ENCODE measurements at regions not wholly inside any gene's neighbourhood (a gene's known extent, or its start where the extent isn't known, plus 50 kb on each side); places are given as distances from the start of the nearest gene placed in this dataset.

- no peak overlapping the region for H3K9ac ChIP-seq (ENCODE audit: low read depth, low read length)
- H3K9me3 ChIP-seq (ENCODE audit: control insufficient read depth, insufficient read depth, low read length): peaks cover 15% of the 10 kb centered on the region
- ChIA-PET CTCF (no interaction called here), POLR2A (ENCODE audit: unreplicated experiment) (no interaction called here)
- ATAC-seq (ENCODE audit: low read depth): no peak
- no peak overlapping the region for H3K56ac ChIP-seq (ENCODE audit: extremely low read depth, insufficient read depth, low read length)
- no peak overlapping the region for H4K5ac ChIP-seq (ENCODE audit: low read depth, low read length)
- in situ Hi-C loops (cut with MboI; ENCODE audit: low sequenced_read_pairs): no loop called here
- H3K79me1 ChIP-seq (ENCODE audit: low read depth in 1 of 2, low read length in 2 of 2): no peaks in the 10 kb centered on the region
- no peaks in the 10 kb centered on the region for H3K36me3 ChIP-seq (ENCODE audit: control insufficient read depth, insufficient read depth, low read length)
- no peak overlapping the region for H2BK15ac ChIP-seq (ENCODE audit: low read depth, low read length)
- DNase-seq: no peak
- no peak overlapping the region for H2BK20ac ChIP-seq (ENCODE audit: low read depth, low read length)
- peak overlapping the region; percentile 19 for H2BK5ac ChIP-seq (ENCODE audit: low read depth, low read length, poor library complexity, severe bottlenecking)
- H3K27ac ChIP-seq (ENCODE audit: insufficient read depth, low read length): no peak overlapping the region
- H2AFZ ChIP-seq (replicated peaks; ENCODE audit: low read length, poor library complexity): no peak overlapping the region
- no peaks in the 10 kb centered on the region for H4K20me1 ChIP-seq (ENCODE audit: insufficient read depth, low read length)
- H2AK5ac ChIP-seq (ENCODE audit: low read depth, low read length): no peak overlapping the region
- H4K91ac ChIP-seq (ENCODE audit: insufficient read depth, low read depth, low read length): no peak overlapping the region
- TF ChIP-seq RCOR1 (IDR thresholded peaks at IDR 0.05; ENCODE audit: insufficient replicate concordance, low read length) (no peak), CTCF (conservative IDR thresholded peaks at IDR 0.05; ENCODE audit: low read depth, low read length) (no peak), MAFK (IDR thresholded peaks at IDR 0.05; ENCODE audit: low read depth, low read length) (peak; percentile 84), FOS (IDR thresholded peaks at IDR 0.05; ENCODE audit: low read depth, low read length) (no peak)
- dilution Hi-C loops (cut with HindIII; ENCODE audit: low sequenced_read_pairs, unreplicated experiment): no loop called here
- no peak overlapping the region for H2BK120ac ChIP-seq (ENCODE audit: low read depth, low read length)
- intact Hi-C loops (cut with micrococcal nuclease): no loop called here
- H3K14ac ChIP-seq (replicated peaks; ENCODE audit: low read depth, low read length): no peak overlapping the region
- no peak overlapping the region for H3K23ac ChIP-seq (ENCODE audit: low read depth, low read length)
- H2AK9ac ChIP-seq (replicated peaks; ENCODE audit: low read depth, low read length, poor library complexity): no peak overlapping the region
- H3K4me1 ChIP-seq (ENCODE audit: control insufficient read depth, insufficient read depth, low read length): no peaks in the 10 kb centered on the region
- H3K18ac ChIP-seq (ENCODE audit: low read depth, low read length): no peak overlapping the region
- H3K4me3 ChIP-seq (ENCODE audit: insufficient read depth, low read depth, low read length): no peak overlapping the region
- no peaks in the 10 kb centered on the region for H3K27me3 ChIP-seq (ENCODE audit: control insufficient read depth, insufficient read depth, low read length)
- 20% methylated on average over 1 of the region's 2 CpGs; no CpG with 5 or more reads in 1 of the 2 experiments for WGBS, 2 experiments (ENCODE audit: extremely low coverage in 2 of 2, insufficient read length in 1 of 2)
- no peak overlapping the region for H3K4ac ChIP-seq (ENCODE audit: low read depth, low read length)
- no TSS peak for BruUV-seq (replicated peaks)
- no peaks in the 10 kb centered on the region for H3K9me1 ChIP-seq (ENCODE audit: insufficient read depth, low read length)
- no peak overlapping the region for H3K4me2 ChIP-seq (ENCODE audit: low read depth, low read length)
- no peak overlapping the region for H4K8ac ChIP-seq (ENCODE audit: low read depth in 2 of 2, low read length in 2 of 2)
Measured at GRCh38 chr10:8360814-8361509, 306.5 kb downstream of the GATA3 start.

Data from IMR-90 (cell line).